ENCODE measurements at regions not wholly inside any gene's neighbourhood (a gene's known extent, or its start where the extent isn't known, plus 50 kb on each side); places are given as distances from the start of the nearest gene placed in this dataset.

DNA sequence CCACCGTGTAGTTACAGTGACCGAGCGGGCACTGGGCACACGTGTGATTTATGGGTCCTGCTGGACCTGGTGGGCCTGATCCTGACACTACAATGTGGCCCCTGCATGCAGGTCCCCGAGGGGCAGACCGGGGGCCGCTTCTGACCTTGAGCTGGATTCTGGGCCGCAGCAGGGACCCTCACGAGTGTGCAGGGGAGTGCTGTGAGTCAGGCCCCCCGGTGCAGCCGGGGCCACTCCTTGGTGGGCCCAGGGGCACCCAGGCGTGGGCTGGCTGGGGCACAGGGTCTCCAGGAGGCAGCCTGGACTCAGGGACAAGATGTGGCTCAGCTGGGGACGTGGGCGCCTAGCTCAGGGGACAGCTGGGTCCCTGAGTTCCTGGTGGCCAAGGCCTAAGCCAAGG lies 77.5 kb upstream of the TTC34 start:
- no peak for DNase-seq (ENCODE audit: low spot score, unreplicated experiment)
- TF ChIP-seq, protein P1, sequence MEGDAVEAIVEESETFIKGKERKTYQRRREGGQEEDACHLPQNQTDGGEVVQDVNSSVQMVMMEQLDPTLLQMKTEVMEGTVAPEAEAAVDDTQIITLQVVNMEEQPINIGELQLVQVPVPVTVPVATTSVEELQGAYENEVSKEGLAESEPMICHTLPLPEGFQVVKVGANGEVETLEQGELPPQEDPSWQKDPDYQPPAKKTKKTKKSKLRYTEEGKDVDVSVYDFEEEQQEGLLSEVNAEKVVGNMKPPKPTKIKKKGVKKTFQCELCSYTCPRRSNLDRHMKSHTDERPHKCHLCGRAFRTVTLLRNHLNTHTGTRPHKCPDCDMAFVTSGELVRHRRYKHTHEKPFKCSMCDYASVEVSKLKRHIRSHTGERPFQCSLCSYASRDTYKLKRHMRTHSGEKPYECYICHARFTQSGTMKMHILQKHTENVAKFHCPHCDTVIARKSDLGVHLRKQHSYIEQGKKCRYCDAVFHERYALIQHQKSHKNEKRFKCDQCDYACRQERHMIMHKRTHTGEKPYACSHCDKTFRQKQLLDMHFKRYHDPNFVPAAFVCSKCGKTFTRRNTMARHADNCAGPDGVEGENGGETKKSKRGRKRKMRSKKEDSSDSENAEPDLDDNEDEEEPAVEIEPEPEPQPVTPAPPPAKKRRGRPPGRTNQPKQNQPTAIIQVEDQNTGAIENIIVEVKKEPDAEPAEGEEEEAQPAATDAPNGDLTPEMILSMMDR (IDR thresholded peaks at IDR 0.05; ENCODE audit: unreplicated experiment): no peak
- Mint-ChIP-seq H3K9me3 (ENCODE audit: low read depth) (peaks cover 7% of the 10 kb centered on the region), H3K27me3 (no peaks in the 10 kb centered on the region), H3K36me3 (ENCODE audit: insufficient read depth) (peaks cover 1% of the 10 kb centered on the region), H3K4me3 (ENCODE audit: low read depth) (no peak overlapping the region), H3K4me1 (ENCODE audit: low read depth) (no peaks in the 10 kb centered on the region), H3K27ac (no peak overlapping the region)

DNA sequence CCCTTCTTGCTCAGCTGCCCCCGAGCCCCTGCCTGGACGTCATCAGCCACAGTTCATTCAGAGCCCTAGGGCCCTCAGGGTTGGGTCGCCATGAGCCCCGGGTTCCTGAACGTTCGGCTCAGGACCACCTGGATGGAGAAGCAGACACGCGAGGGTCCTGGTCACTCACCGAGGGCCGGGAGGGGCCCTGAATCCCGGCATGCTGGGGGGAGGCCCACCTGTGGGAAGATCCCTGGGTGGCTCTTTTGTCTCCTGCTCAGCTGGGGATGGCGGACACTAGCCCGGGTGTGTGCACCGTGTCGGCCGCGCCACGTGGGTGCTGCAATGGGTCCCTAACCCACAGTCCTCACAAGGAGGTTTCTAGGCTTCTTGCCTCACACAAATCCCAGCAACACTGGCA lies 78.1 kb upstream of the TTC34 start:
- Mint-ChIP-seq H3K36me3 (ENCODE audit: insufficient read depth) (peaks cover 1% of the 10 kb centered on the region), H3K9me3 (ENCODE audit: low read depth) (peaks cover 7% of the 10 kb centered on the region), H3K4me1 (ENCODE audit: low read depth) (no peaks in the 10 kb centered on the region), H3K4me3 (ENCODE audit: low read depth) (no peak overlapping the region), H3K27me3 (no peaks in the 10 kb centered on the region), H3K27ac (no peak overlapping the region)
- TF ChIP-seq, protein P1 (IDR thresholded peaks at IDR 0.05; ENCODE audit: unreplicated experiment): no peak
- DNase-seq (ENCODE audit: low spot score, unreplicated experiment): no peak

DNA sequence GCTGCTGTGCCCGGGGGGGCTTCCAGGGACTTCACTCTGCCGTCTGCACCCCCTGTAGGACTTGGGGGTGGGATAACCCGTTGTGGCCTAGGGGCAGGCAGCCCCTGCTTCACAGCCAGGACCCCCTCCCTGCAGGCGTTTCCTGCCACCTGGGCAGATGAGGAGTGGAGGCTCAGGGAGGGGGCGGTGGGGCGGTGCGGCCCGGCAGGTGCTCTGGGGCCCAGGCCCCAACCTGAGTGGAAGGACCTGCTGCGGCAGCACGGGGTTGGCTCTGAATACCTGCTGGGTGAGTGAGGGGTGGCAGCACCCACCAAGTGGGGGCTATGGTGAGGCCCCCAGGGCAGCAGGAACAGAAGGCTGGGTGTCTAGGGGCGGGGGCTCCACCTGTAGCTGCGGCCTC lies 78.6 kb upstream of the TTC34 start:
- Mint-ChIP-seq H3K4me3 (ENCODE audit: low read depth) (no peak overlapping the region), H3K4me1 (ENCODE audit: low read depth) (no peaks in the 10 kb centered on the region), H3K27ac (no peak overlapping the region), H3K9me3 (ENCODE audit: low read depth) (peaks cover 10% of the 10 kb centered on the region), H3K27me3 (no peaks in the 10 kb centered on the region), H3K36me3 (ENCODE audit: insufficient read depth) (peaks cover 1% of the 10 kb centered on the region)
- DNase-seq (ENCODE audit: low spot score, unreplicated experiment): no peak
- TF ChIP-seq, protein P1 (IDR thresholded peaks at IDR 0.05; ENCODE audit: unreplicated experiment): no peak

DNA sequence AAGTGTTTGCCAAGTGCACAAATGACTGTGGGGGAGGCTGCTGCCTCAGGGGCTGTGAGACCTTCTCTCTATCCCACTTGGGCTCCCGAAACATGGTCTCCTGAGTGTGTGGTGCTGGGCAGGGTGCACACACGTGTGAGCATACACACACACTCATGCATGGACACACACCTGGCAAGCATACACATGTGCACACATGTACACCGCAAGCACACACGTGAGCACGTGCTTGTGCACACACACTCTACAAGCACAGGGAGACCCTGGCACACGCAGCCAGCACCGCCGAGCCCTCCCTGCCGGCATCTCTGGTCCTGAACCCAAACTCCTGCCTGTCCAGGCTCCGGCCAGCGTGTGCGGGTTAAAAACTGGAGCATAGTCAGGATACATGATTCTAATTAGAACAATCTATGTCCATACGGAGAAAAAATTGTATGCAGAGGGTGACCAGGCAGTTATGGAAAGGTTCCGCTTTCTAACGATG lies 79.4 kb upstream of the TTC34 start:
- H3K27ac Mint-ChIP-seq: no peak overlapping the region
- peaks cover 1% of the 10 kb centered on the region for H3K36me3 Mint-ChIP-seq (ENCODE audit: insufficient read depth)
- H3K4me3 Mint-ChIP-seq (ENCODE audit: low read depth): no peak overlapping the region
- H3K9me3 Mint-ChIP-seq (ENCODE audit: low read depth): peaks cover 16% of the 10 kb centered on the region
- DNase-seq (ENCODE audit: low spot score, unreplicated experiment): no peak
- TF ChIP-seq, protein P1 (IDR thresholded peaks at IDR 0.05; ENCODE audit: unreplicated experiment): no peak
- H3K27me3 Mint-ChIP-seq: no peaks in the 10 kb centered on the region
- H3K4me1 Mint-ChIP-seq (ENCODE audit: low read depth): no peaks in the 10 kb centered on the region

DNA sequence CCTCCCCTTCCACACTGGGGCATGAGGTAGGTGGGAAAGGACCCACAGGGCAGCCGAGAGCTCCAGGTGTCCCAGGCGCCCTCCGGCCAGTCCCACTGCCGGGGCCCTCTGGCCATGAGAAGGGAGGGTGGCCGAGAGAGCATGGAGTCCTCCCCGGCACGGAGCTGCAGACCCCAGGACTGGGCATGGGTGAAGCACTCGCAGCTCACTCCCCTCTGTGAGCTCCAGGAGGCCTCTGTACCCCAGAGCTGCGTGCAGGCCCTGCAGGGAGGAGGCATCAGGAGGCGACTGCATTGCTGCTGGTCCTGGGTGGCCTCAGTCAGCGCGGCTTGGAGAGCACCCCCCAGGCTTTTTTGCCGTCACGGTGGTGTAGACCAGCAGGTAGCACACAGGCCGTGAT lies 80.1 kb upstream of the TTC34 start:
- Mint-ChIP-seq H3K27ac (no peak overlapping the region), H3K4me3 (ENCODE audit: low read depth) (no peak overlapping the region), H3K4me1 (ENCODE audit: low read depth) (no peaks in the 10 kb centered on the region), H3K9me3 (ENCODE audit: low read depth) (peaks cover 19% of the 10 kb centered on the region), H3K27me3 (no peaks in the 10 kb centered on the region), H3K36me3 (ENCODE audit: insufficient read depth) (peaks cover 1% of the 10 kb centered on the region)
- TF ChIP-seq, protein P1 (IDR thresholded peaks at IDR 0.05; ENCODE audit: unreplicated experiment): no peak
- no peak for DNase-seq (ENCODE audit: low spot score, unreplicated experiment)
